B cell (primary cell): ENCODE measurements at regions not wholly inside any gene's neighbourhood (a gene's known extent, or its start where the extent isn't known, plus 50 kb on each side); places are given as distances from the start of the nearest gene placed in this dataset.

Experiments used
- ATAC-seq: fragments of 200-7000 bp; cut with Tn5 transposase; one replicate; pipeline ENCODE4 v1.10.0; 2021; ENCODE audit warnings: low read depth, mild to moderate bottlenecking, moderate number of reproducible peaks, moderate library complexity
- CTCF ChIA-PET: fragments of 350-600 bp; sonication (Branson Sonifier 250); formaldehyde crosslinking; loops from one replicate; lab custom pipeline; 2021; ENCODE audit warnings: antibody characterized with exemption, inconsistent platforms; lab: Charles Lee
- POLR2A ChIA-PET: fragments of 350-600 bp; sonication (Branson Sonifier 250); formaldehyde crosslinking; loops from one replicate; lab custom pipeline; 2021; ENCODE audit warnings: antibody characterized with exemption; lab: Charles Lee
- DNase-seq: peaks from one replicate; pipeline ENCODE4 v3.0.0; 2013
- H2AFZ ChIP-seq: 2 replicates; pipeline ENCODE4 v1.6.1; 2012; ENCODE audit warnings: mild to moderate bottlenecking, low read depth, low read length; ENCODE audit not compliant: insufficient read depth, poor library complexity, severe bottlenecking
- H3K27ac ChIP-seq, 2 donors: 1 replicate in 1 of 2; 2 replicates in 1 of 2; pipeline ENCODE4 v1.5.1; 2012 to 2013; ENCODE audit warnings: low read length in 2 of 2, mild to moderate bottlenecking in 2 of 2, moderate library complexity in 1 of 2
- H3K27me3 ChIP-seq, 4 experiments: fragments of 200-600 bp in 1 of 4; sonication (generic) in 1 of 4; replicated peaks in 1 of 4; 1 replicate in 2 of 4; 2 replicates in 2 of 4; pipeline versions ENCODE4 v1.6.1 to v1.7.0; 2013 to 2016; ENCODE audit warnings: low read length in 3 of 4, mild to moderate bottlenecking in 2 of 4, mixed read lengths in 1 of 4, moderate library complexity in 1 of 4; ENCODE audit not compliant: insufficient read depth in 4 of 4, control insufficient read depth in 3 of 4; ENCODE audit errors: control extremely low read depth in 1 of 4
- H3K36me3 ChIP-seq, 2 experiments: replicated peaks in 1 of 2; 1 replicate in 1 of 2; 2 replicates in 1 of 2; pipeline versions ENCODE4 v1.6.1 to v1.7.1; 2013; ENCODE audit warnings: low read length in 1 of 2; ENCODE audit not compliant: insufficient read depth in 2 of 2, control insufficient read depth in 1 of 2; ENCODE audit errors: control extremely low read depth in 1 of 2, extremely low read depth in 1 of 2
- H3K4me1 ChIP-seq, 2 donors: fragments of 200-600 bp in 1 of 2; sonication (generic) in 1 of 2; 1 replicate in 1 of 2; 2 replicates in 1 of 2; pipeline versions ENCODE4 v1.5.1 to v1.6.1; 2013 to 2017; ENCODE audit warnings: low read length in 2 of 2; ENCODE audit not compliant: control insufficient read depth in 2 of 2, insufficient read depth in 2 of 2
- H3K4me2 ChIP-seq: replicated peaks from 2 replicates; pipeline ENCODE3; 2012; ENCODE audit warnings: mild to moderate bottlenecking, low read depth, low read length; ENCODE audit not compliant: poor library complexity, severe bottlenecking
- H3K4me3 ChIP-seq, 5 experiments: fragments of 200-600 bp in 1 of 5; sonication (generic) in 1 of 5; 1 replicate in 3 of 5; 2 replicates in 2 of 5; pipeline versions ENCODE4 v1.5.1 to v1.7.0; 2011 to 2016; ENCODE audit warnings: low read length in 4 of 5, mild to moderate bottlenecking in 4 of 5, low read depth in 2 of 5, control low read depth in 1 of 5, moderate library complexity in 1 of 5; ENCODE audit not compliant: insufficient read depth in 1 of 5; ENCODE audit errors: control extremely low read depth in 1 of 5, extremely low read depth in 1 of 5
- H3K79me2 ChIP-seq: fragments of 200-600 bp; sonication (generic); one replicate; pipeline ENCODE4 v1.6.0; 2016; ENCODE audit warnings: low read length; ENCODE audit not compliant: control insufficient read depth, insufficient read depth
- H3K9ac ChIP-seq: fragments of 200-600 bp; sonication (generic); 2 replicates; pipeline ENCODE4 v1.6.1; 2017; ENCODE audit warnings: mild to moderate bottlenecking, low read length, moderate library complexity
- H3K9me3 ChIP-seq, 3 donors: one replicate each; pipeline versions ENCODE4 v1.6.1 to v1.7.1; 2013; ENCODE audit warnings: low read length in 2 of 3; ENCODE audit not compliant: control insufficient read depth in 2 of 3, insufficient read depth in 1 of 3; ENCODE audit errors: control extremely low read depth in 1 of 3
- H4K20me1 ChIP-seq: 2 replicates; pipeline ENCODE4 v1.6.0; 2012; ENCODE audit warnings: mild to moderate bottlenecking, low read length; ENCODE audit not compliant: insufficient read depth, control insufficient read depth, poor library complexity, severe bottlenecking
- H3K27ac Mint-ChIP-seq: one replicate; pipeline ENCODE4 v1.8.0; 2021; ENCODE audit warnings: mixed read lengths
- H3K27me3 Mint-ChIP-seq: one replicate; pipeline ENCODE4 v1.8.0; 2021; ENCODE audit warnings: mixed read lengths
- H3K4me1 Mint-ChIP-seq: one replicate; pipeline ENCODE4 v1.8.0; 2021; ENCODE audit warnings: mixed read lengths
- H3K4me3 Mint-ChIP-seq: one replicate; pipeline ENCODE4 v1.8.0; 2021; ENCODE audit warnings: mixed read lengths
- H3K9me3 Mint-ChIP-seq: one replicate; pipeline ENCODE4 v1.8.0; 2022; ENCODE audit warnings: mixed read lengths; ENCODE audit not compliant: insufficient read depth
- EZH2 ChIP-seq: IDR thresholded peaks from 2 replicates; pipeline ENCODE4 v1.6.1; 2012; ENCODE audit warnings: borderline replicate concordance, low read depth, mild to moderate bottlenecking, moderate library complexity, low read length; ENCODE audit not compliant: insufficient read depth, poor library complexity, severe bottlenecking
- WGBS: methylation state at CpG from one replicate; pipeline ENCODE4 v1.1.5; 2013; ENCODE audit warnings: missing lambda C conversion rate; ENCODE audit not compliant: insufficient coverage; 5-methylcytosine and 5-hydroxymethylcytosine counted together
- intact Hi-C: fragments of 100-400 bp; cut with micrococcal nuclease; formaldehyde crosslinking; loops from one replicate; pipeline ENCODE4 v1.10.0; 2022
- TF ChIP-seq, protein P1 (sequence below): fragments of 200-600 bp; IDR thresholded peaks from one replicate; pipeline ENCODE4 v1.8.0; 2022; ENCODE audit warnings: antibody characterized with exemption, mild to moderate bottlenecking

DNA sequence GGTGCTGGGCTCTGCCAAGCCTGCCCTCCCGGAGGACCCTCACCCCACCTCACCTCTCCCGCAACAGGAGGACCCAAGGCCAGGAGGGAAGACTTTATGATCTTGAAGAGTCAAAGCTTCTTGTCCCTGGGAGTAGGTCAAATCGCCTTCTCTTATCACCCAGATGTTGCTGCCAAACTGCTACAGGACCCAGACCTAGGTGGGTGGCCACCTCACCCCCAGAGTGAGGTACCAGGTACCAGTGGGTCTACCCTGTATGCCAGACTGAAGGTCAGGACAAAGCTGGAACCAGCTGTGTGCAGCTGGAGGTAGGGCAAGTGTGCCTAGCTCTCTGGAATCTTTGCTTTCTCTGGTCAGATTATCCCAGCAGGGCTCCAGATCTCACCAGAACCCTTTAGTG is 197.2 kb downstream of the ZFP36L2 start:
- no peak overlapping the region for H3K4me3 ChIP-seq
- H3K9me3 Mint-ChIP-seq = no peaks in the 10 kb centered on the region
- H4K20me1 ChIP-seq = no peaks in the 10 kb centered on the region
- TF ChIP-seq, protein P1, sequence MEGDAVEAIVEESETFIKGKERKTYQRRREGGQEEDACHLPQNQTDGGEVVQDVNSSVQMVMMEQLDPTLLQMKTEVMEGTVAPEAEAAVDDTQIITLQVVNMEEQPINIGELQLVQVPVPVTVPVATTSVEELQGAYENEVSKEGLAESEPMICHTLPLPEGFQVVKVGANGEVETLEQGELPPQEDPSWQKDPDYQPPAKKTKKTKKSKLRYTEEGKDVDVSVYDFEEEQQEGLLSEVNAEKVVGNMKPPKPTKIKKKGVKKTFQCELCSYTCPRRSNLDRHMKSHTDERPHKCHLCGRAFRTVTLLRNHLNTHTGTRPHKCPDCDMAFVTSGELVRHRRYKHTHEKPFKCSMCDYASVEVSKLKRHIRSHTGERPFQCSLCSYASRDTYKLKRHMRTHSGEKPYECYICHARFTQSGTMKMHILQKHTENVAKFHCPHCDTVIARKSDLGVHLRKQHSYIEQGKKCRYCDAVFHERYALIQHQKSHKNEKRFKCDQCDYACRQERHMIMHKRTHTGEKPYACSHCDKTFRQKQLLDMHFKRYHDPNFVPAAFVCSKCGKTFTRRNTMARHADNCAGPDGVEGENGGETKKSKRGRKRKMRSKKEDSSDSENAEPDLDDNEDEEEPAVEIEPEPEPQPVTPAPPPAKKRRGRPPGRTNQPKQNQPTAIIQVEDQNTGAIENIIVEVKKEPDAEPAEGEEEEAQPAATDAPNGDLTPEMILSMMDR = no peak
- TF ChIP-seq EZH2 = no peak
- ATAC-seq (no peak), DNase-seq (no peak)
- intact Hi-C loops = loop anchor here (10.0 kb wide), 1 partner anchor 76 kb away; no protein-coding TSS in a partner anchor
- peaks cover 4% of the 10 kb centered on the region for H3K27me3 Mint-ChIP-seq
- 89% methylated on average over 2 of the region's 3 CpGs for WGBS
- no peaks in the 10 kb centered on the region for H3K36me3 ChIP-seq
- H3K9ac ChIP-seq = no peak overlapping the region
- H3K4me1 ChIP-seq = peaks cover 7 to 8% of the 10 kb centered on the region in 2 donors
- H2AFZ ChIP-seq = no peak overlapping the region
- ChIA-PET CTCF (interaction anchor here (1.7 kb wide), 1 partner anchor 200 kb away, joined by 5 read pairs; no protein-coding TSS in a partner anchor), POLR2A (no interaction called here)
- peaks cover 10% of the 10 kb centered on the region for H3K4me1 Mint-ChIP-seq
- no peak overlapping the region for H3K27ac Mint-ChIP-seq
- H3K27me3 ChIP-seq = peaks cover 0 to 4% (median 0%) of the 10 kb centered on the region in 4 experiments
- H3K4me3 Mint-ChIP-seq = no peak overlapping the region
- H3K27ac ChIP-seq = no peak overlapping the region
- no peak overlapping the region for H3K4me2 ChIP-seq
- no peaks in the 10 kb centered on the region for H3K9me3 ChIP-seq
- no peaks in the 10 kb centered on the region for H3K79me2 ChIP-seq

- H3K4me3 Mint-ChIP-seq = no peak overlapping the region
- H2AFZ ChIP-seq = no peak overlapping the region
- no peaks in the 10 kb centered on the region for H4K20me1 ChIP-seq
- H3K4me1 Mint-ChIP-seq = peaks cover 10% of the 10 kb centered on the region
- H3K9me3 ChIP-seq = no peaks in the 10 kb centered on the region
- H3K9ac ChIP-seq = no peak overlapping the region
- POLR2A ChIA-PET = no interaction called here
- H3K4me3 ChIP-seq = no peak overlapping the region
- CTCF ChIA-PET = interaction anchor here (1.7 kb wide), 1 partner anchor 201 kb away, joined by 5 read pairs; no protein-coding TSS in a partner anchor
- DNase-seq (no peak), ATAC-seq (no peak)
- TF ChIP-seq, protein P1 = no peak
- TF ChIP-seq EZH2 = no peak
- no peaks in the 10 kb centered on the region for H3K36me3 ChIP-seq
- no peaks in the 10 kb centered on the region for H3K9me3 Mint-ChIP-seq
- peaks cover 7 to 8% of the 10 kb centered on the region in 2 donors for H3K4me1 ChIP-seq
- intact Hi-C loops = loop anchor here (10.0 kb wide), 1 partner anchor 77 kb away; no protein-coding TSS in a partner anchor
- 88% methylated on average over 5 of the region's 6 CpGs for WGBS
- H3K27me3 Mint-ChIP-seq = peaks cover 3% of the 10 kb centered on the region
- no peak overlapping the region for H3K27ac Mint-ChIP-seq
- no peaks in the 10 kb centered on the region for H3K79me2 ChIP-seq
- H3K27ac ChIP-seq = no peak overlapping the region
- no peaks in the 10 kb centered on the region for H3K27me3 ChIP-seq
- no peak overlapping the region for H3K4me2 ChIP-seq
These were observed 198.2 kb downstream of the ZFP36L2 start for GRCh38 chr2:43028188-43028587.
